ENCODE measurements at regions not wholly inside any gene's neighbourhood (a gene's known extent, or its start where the extent isn't known, plus 50 kb on each side); places are given as distances from the start of the nearest gene placed in this dataset.

- H2BK20ac ChIP-seq (ENCODE audit: low read depth, low read length) = no peak overlapping the region
- H3K79me1 ChIP-seq (ENCODE audit: low read depth in 1 of 2, low read length in 2 of 2) = no peaks in the 10 kb centered on the region
- no peak overlapping the region for H4K8ac ChIP-seq (ENCODE audit: low read depth in 2 of 2, low read length in 2 of 2)
- H4K91ac ChIP-seq (ENCODE audit: insufficient read depth, low read depth, low read length) = no peak overlapping the region
- CTCF ChIA-PET = interaction anchor here (0.5 kb wide), 1 partner anchor 12 kb away, joined by 4 read pairs; no protein-coding TSS in a partner anchor
- DNase-seq (no peak), ATAC-seq (ENCODE audit: low read depth) (no peak)
- H3K14ac ChIP-seq (replicated peaks; ENCODE audit: low read depth, low read length) = no peak overlapping the region
- no peak overlapping the region for H3K56ac ChIP-seq (ENCODE audit: extremely low read depth, insufficient read depth, low read length)
- no peak overlapping the region for H2BK5ac ChIP-seq (ENCODE audit: low read depth, low read length, poor library complexity, severe bottlenecking)
- H4K5ac ChIP-seq (ENCODE audit: low read depth, low read length) = no peak overlapping the region
- no peak overlapping the region for H3K4ac ChIP-seq (ENCODE audit: low read depth, low read length)
- dilution Hi-C loops (cut with HindIII; ENCODE audit: low sequenced_read_pairs, unreplicated experiment) (no loop called here), intact Hi-C loops (cut with micrococcal nuclease) (no loop called here), in situ Hi-C loops (cut with MboI; ENCODE audit: low sequenced_read_pairs) (no loop called here)
- POLR2A ChIA-PET (ENCODE audit: unreplicated experiment) = no interaction called here
- no peak overlapping the region for H2AFZ ChIP-seq (replicated peaks; ENCODE audit: low read length, poor library complexity)
- no peak overlapping the region for H3K4me2 ChIP-seq (ENCODE audit: low read depth, low read length)
- no peak overlapping the region for H3K23ac ChIP-seq (ENCODE audit: low read depth, low read length)
- no peak overlapping the region for H3K4me3 ChIP-seq (ENCODE audit: insufficient read depth, low read depth, low read length)
- no peak overlapping the region for H3K27ac ChIP-seq (ENCODE audit: insufficient read depth, low read length)
- no peak overlapping the region for H2AK9ac ChIP-seq (replicated peaks; ENCODE audit: low read depth, low read length, poor library complexity)
- no TSS peak for BruUV-seq (replicated peaks)
- no peaks in the 10 kb centered on the region for H4K20me1 ChIP-seq (ENCODE audit: insufficient read depth, low read length)
- TF ChIP-seq CTCF (conservative IDR thresholded peaks at IDR 0.05; ENCODE audit: low read depth, low read length) = no peak
- TF ChIP-seq CHD1 (IDR thresholded peaks at IDR 0.05; ENCODE audit: low read depth, low read length) = no peak
- TF ChIP-seq RAD21 (IDR thresholded peaks at IDR 0.05; ENCODE audit: low read length) = no peak
- no peak for TF ChIP-seq NFE2L2 (IDR thresholded peaks at IDR 0.05; ENCODE audit: low read depth, low read length)
- no peak for TF ChIP-seq POLR2A (IDR thresholded peaks at IDR 0.05; ENCODE audit: low read depth, low read length)
- H3K4me1 ChIP-seq (ENCODE audit: control insufficient read depth, insufficient read depth, low read length) = peaks cover 3% of the 10 kb centered on the region; the same call in 1 of the 2 replicates
- H2BK120ac ChIP-seq (ENCODE audit: low read depth, low read length) = no peak overlapping the region
- no peak overlapping the region for H3K18ac ChIP-seq (ENCODE audit: low read depth, low read length)
- WGBS, 2 experiments (ENCODE audit: extremely low coverage in 2 of 2, insufficient read length in 1 of 2) = no CpG with 5 or more reads among the region's 5 CpGs
- no peak overlapping the region for H2BK15ac ChIP-seq (ENCODE audit: low read depth, low read length)
- no peak overlapping the region for H3K9ac ChIP-seq (ENCODE audit: low read depth, low read length)
- no peaks in the 10 kb centered on the region for H3K9me1 ChIP-seq (ENCODE audit: insufficient read depth, low read length)
- H3K36me3 ChIP-seq (ENCODE audit: control insufficient read depth, insufficient read depth, low read length) = no peaks in the 10 kb centered on the region
- H3K9me3 ChIP-seq (ENCODE audit: control insufficient read depth, insufficient read depth, low read length) = no peaks in the 10 kb centered on the region
- peaks cover 25% of the 10 kb centered on the region for H3K27me3 ChIP-seq (ENCODE audit: control insufficient read depth, insufficient read depth, low read length)
- no peak overlapping the region for H2AK5ac ChIP-seq (ENCODE audit: low read depth, low read length)
Measured at GRCh38 chr2:106025796-106026195, 168.3 kb downstream of the UXS1 start.
